ENCODE measurements at regions not wholly inside any gene's neighbourhood (a gene's known extent, or its start where the extent isn't known, plus 50 kb on each side); places are given as distances from the start of the nearest gene placed in this dataset.
A peak's percentile ranks its signal among the peaks of the same experiment; 100 is the strongest.

DNA sequence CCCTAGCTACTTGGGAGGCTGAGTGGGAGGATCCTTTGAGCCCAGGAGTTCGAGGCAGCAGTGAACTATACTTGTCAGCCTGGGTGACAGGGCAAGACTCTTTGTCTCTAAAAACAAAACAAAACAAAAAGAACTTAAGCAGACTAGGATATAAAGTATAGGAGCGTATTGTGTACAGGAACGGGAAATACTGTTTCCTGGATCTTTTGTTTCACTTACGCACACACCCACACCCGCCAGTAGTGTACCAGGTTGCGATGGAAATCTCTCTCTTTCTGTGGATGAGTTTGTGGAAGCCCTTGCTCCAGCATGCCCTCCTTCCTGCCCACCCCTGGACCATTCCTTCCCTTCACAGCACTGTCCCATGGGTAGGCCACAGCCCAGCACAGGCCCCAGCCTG is 136.3 kb downstream of the RPIA start:
- BruUV-seq (replicated peaks) = no TSS peak
- no peak overlapping the region for H3K4me3 ChIP-seq (ENCODE audit: low read depth, low read length, poor library complexity, severe bottlenecking)
- H3K9me3 ChIP-seq (ENCODE audit: low read depth, low read length, poor library complexity, severe bottlenecking) = no peaks in the 10 kb centered on the region
- intact Hi-C loops (cut with micrococcal nuclease; ENCODE audit: unreplicated experiment) = no loop called here
- CTCF ChIA-PET = no interaction called here
- no peak for DNase-seq (ENCODE audit: low spot score)
- H3K27me3 ChIP-seq (replicated peaks; ENCODE audit: insufficient read depth, low read depth, low read length, poor library complexity) = peaks cover 69% of the 10 kb centered on the region
- TF ChIP-seq CTCF (conservative IDR thresholded peaks at IDR 0.05; ENCODE audit: low read depth, low read length) = no peak
- no peak for TF ChIP-seq EZH2 (IDR thresholded peaks at IDR 0.05; ENCODE audit: borderline replicate concordance, low read depth, low read length, poor library complexity, severe bottlenecking)
- POLR2A ChIA-PET (ENCODE audit: low non-redundant PET) = no interaction called here
- no peaks in the 10 kb centered on the region for H3K4me1 ChIP-seq (ENCODE audit: insufficient read depth, low read length, poor library complexity, severe bottlenecking)
- no peaks in the 10 kb centered on the region for H3K36me3 ChIP-seq (ENCODE audit: insufficient read depth, low read length, poor library complexity, severe bottlenecking)
- no peak overlapping the region for H3K27ac ChIP-seq (ENCODE audit: low read depth, low read length, poor library complexity, severe bottlenecking)

DNA sequence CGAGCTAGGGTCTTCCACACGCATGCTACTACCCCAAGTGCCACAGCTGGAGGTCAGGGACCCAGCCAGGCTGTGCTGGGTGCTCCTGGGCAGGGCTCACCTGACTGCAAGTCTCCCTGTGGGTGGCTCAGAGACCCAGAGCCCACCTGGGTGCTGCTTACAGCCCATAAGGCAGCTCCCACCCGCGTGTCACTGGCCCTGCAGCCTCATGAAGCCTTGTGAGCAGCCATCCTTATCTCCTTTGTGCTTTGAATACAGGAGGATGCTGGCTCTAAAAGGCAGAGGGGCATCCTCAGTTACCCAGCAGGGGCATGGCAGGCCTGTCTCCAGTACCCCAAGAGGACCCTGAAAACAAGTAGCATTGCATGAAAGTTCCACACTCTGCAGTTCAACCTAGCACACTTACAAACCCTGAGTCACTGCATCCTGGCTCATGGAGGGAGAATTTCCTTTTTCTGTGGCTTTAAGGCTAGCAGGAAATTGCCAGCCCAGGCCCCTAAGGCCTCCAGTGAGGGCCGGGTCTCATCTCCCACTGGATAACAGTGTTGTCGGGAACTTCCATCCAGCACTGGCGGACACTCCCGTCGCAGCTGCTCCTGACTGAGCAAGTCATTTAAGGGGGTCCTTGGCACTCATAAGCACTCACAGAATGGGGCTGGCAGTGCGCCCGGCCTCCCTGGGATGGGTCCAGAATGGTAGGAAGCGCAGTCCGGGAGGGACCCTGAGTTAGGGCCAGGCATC is 137.1 kb downstream of the RPIA start:
- ChIA-PET CTCF (no interaction called here), POLR2A (ENCODE audit: low non-redundant PET) (no interaction called here)
- Histone ChIP-seq H3K36me3 (ENCODE audit: insufficient read depth, low read length, poor library complexity, severe bottlenecking) (no peaks in the 10 kb centered on the region), H3K9me3 (ENCODE audit: low read depth, low read length, poor library complexity, severe bottlenecking) (no peaks in the 10 kb centered on the region), H3K27me3 (replicated peaks; ENCODE audit: insufficient read depth, low read depth, low read length, poor library complexity) (peaks cover 62% of the 10 kb centered on the region), H3K4me3 (ENCODE audit: low read depth, low read length, poor library complexity, severe bottlenecking) (no peak overlapping the region), H3K27ac (ENCODE audit: low read depth, low read length, poor library complexity, severe bottlenecking) (no peak overlapping the region), H3K4me1 (ENCODE audit: insufficient read depth, low read length, poor library complexity, severe bottlenecking) (no peaks in the 10 kb centered on the region)
- no TSS peak for BruUV-seq (replicated peaks)
- intact Hi-C loops (cut with micrococcal nuclease; ENCODE audit: unreplicated experiment) = no loop called here
- DNase-seq (ENCODE audit: low spot score) = no peak
- TF ChIP-seq CTCF (conservative IDR thresholded peaks at IDR 0.05; ENCODE audit: low read depth, low read length) (no peak), EZH2 (IDR thresholded peaks at IDR 0.05; ENCODE audit: borderline replicate concordance, low read depth, low read length, poor library complexity, severe bottlenecking) (no peak)

DNA sequence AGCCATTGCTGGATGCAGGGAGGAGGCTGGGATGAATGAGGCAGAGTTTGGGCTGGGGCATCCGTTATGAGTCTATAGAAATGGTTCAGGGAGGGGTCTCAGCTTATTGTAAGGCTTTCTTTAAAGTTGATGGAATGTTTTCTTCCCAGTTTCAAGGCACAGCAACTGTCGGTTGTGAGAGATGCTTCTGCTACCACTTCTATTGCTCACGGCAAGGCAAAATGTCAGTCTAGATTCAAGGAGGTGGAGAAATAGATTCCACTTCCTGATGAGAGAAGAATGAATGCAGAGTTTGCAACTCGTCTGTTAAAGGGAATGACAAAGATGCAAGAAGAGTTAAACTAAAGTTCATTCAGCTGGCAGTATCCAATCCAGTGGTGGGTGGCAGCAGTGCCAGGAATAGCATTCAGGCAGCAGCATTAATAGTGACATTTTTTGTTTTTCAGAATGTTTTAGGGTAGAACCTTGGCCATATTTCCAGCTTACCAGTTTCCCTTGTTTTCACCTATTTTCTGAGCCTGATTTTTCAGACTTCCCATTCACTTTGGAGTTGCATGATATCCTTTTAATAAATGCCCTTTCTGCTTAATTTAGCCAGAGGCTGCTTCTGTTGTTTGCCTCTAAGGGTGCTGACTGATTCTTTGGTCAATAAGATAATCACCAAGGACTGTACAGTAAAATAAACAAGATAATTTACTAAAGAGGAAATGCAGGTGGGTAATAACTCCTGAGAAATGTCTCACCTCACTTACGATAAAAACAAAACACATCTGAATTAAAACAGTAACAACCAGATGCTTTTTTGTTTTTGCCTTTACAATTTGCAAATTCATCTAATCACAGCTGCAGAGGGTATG is 138.4 kb downstream of the RPIA start:
- ChIA-PET POLR2A (ENCODE audit: low non-redundant PET) (no interaction called here), CTCF (no interaction called here)
- Histone ChIP-seq H3K27me3 (replicated peaks; ENCODE audit: insufficient read depth, low read depth, low read length, poor library complexity) (peaks cover 59% of the 10 kb centered on the region), H3K36me3 (ENCODE audit: insufficient read depth, low read length, poor library complexity, severe bottlenecking) (no peaks in the 10 kb centered on the region), H3K9me3 (ENCODE audit: low read depth, low read length, poor library complexity, severe bottlenecking) (no peaks in the 10 kb centered on the region), H3K4me3 (ENCODE audit: low read depth, low read length, poor library complexity, severe bottlenecking) (no peak overlapping the region), H3K4me1 (ENCODE audit: insufficient read depth, low read length, poor library complexity, severe bottlenecking) (no peaks in the 10 kb centered on the region), H3K27ac (ENCODE audit: low read depth, low read length, poor library complexity, severe bottlenecking) (no peak overlapping the region)
- no TSS peak for BruUV-seq (replicated peaks)
- DNase-seq (ENCODE audit: low spot score) = no peak
- intact Hi-C loops (cut with micrococcal nuclease; ENCODE audit: unreplicated experiment) = no loop called here
- peak; percentile 19 for TF ChIP-seq EZH2 (IDR thresholded peaks at IDR 0.05; ENCODE audit: borderline replicate concordance, low read depth, low read length, poor library complexity, severe bottlenecking)
- TF ChIP-seq CTCF (conservative IDR thresholded peaks at IDR 0.05; ENCODE audit: low read depth, low read length) = no peak

All from A673 (cell line).